Effector CD8-positive, alpha-beta T cell (primary cell): ENCODE measurements at regions not wholly inside any gene's neighbourhood (a gene's known extent, or its start where the extent isn't known, plus 50 kb on each side); places are given as distances from the start of the nearest gene placed in this dataset.

ENCODE experiments used
- DNase-seq: peaks from one replicate; lab custom pipeline; 2025; lab: John Stamatoyannopoulos, UW

DNA sequence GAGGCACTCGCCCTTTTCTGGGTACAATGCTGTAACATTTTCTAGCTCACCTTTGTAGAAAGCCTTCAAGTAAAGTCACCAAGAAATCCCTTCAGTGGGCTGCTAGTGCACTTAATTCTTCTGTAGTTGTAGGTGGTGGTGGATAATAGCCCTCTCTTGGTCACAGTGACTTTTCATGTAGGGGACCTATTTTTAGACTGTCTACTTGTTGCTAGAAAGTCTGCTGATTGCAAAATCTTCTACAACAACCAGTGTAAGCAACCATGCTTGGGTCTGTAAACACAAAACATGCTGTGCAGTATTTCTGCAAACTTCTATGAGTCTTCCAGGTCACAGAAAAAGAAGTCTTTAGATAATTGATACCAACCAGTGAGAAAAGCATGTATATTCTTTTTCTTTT, 55.6 kb downstream of the PBDC1 start:
- no peak for DNase-seq

DNA sequence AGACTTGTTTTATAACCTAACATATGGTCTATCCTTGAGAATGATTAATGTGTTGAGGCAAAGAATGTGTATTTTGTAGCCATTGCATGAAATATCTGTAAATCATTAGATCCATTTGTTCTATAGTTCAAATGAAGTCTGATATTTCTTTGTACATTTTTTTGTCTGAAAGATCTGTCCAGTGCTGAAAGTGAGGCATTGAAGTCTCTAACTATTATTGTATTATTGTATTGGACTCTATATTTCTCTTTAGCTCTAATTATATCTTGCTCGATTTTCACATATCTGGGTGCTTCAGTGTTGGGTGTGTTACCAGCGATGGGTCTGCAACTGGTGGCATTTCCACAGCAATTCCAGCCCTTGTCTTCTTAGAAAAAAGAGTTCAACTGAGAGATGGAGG, 76.0 kb downstream of the PBDC1 start:
- no peak for DNase-seq

GRCh38 chrX:76253432-76253831, 80.6 kb downstream of the PBDC1 start:
- DNase-seq: peak; percentile 2

DNA sequence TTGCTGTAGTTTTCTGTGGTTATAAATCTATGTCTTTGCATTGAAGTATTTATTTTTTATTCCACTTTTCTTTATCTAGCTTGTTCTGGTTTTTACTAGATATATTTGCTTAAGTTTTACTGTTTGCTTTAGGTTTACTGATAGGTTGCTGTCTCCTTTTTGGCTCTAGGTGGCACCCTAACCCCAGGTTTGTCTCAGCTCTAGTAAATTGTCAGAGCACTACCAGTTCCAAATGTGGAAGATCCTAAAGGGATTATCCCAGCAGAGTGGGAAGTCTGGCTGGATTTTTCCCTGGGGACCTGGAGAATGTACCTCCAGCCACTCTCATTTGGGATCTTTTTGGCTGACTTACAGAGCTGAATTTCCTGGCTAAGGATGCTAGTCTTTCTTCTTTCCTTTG, 106.1 kb downstream of the PBDC1 start:
- peak; percentile 13 for DNase-seq
